B cell (primary cell): ENCODE measurements at regions not wholly inside any gene's neighbourhood (a gene's known extent, or its start where the extent isn't known, plus 50 kb on each side); places are given as distances from the start of the nearest gene placed in this dataset.

Experiments used
- ATAC-seq: fragments of 200-7000 bp; cut with Tn5 transposase; one replicate; pipeline ENCODE4 v1.10.0; 2021; ENCODE audit warnings: low read depth, mild to moderate bottlenecking, moderate number of reproducible peaks, moderate library complexity
- CTCF ChIA-PET: fragments of 350-600 bp; sonication (Branson Sonifier 250); formaldehyde crosslinking; loops from one replicate; lab custom pipeline; 2021; ENCODE audit warnings: antibody characterized with exemption, inconsistent platforms; lab: Charles Lee
- POLR2A ChIA-PET: fragments of 350-600 bp; sonication (Branson Sonifier 250); formaldehyde crosslinking; loops from one replicate; lab custom pipeline; 2021; ENCODE audit warnings: antibody characterized with exemption; lab: Charles Lee
- DNase-seq: peaks from one replicate; pipeline ENCODE4 v3.0.0; 2013
- H2AFZ ChIP-seq: 2 replicates; pipeline ENCODE4 v1.6.1; 2012; ENCODE audit warnings: mild to moderate bottlenecking, low read depth, low read length; ENCODE audit not compliant: insufficient read depth, poor library complexity, severe bottlenecking
- H3K27ac ChIP-seq, 2 donors: 1 replicate in 1 of 2; 2 replicates in 1 of 2; pipeline ENCODE4 v1.5.1; 2012 to 2013; ENCODE audit warnings: low read length in 2 of 2, mild to moderate bottlenecking in 2 of 2, moderate library complexity in 1 of 2
- H3K27me3 ChIP-seq, 4 experiments: fragments of 200-600 bp in 1 of 4; sonication (generic) in 1 of 4; replicated peaks in 1 of 4; 1 replicate in 2 of 4; 2 replicates in 2 of 4; pipeline versions ENCODE4 v1.6.1 to v1.7.0; 2013 to 2016; ENCODE audit warnings: low read length in 3 of 4, mild to moderate bottlenecking in 2 of 4, mixed read lengths in 1 of 4, moderate library complexity in 1 of 4; ENCODE audit not compliant: insufficient read depth in 4 of 4, control insufficient read depth in 3 of 4; ENCODE audit errors: control extremely low read depth in 1 of 4
- H3K36me3 ChIP-seq, 2 experiments: replicated peaks in 1 of 2; 1 replicate in 1 of 2; 2 replicates in 1 of 2; pipeline versions ENCODE4 v1.6.1 to v1.7.1; 2013; ENCODE audit warnings: low read length in 1 of 2; ENCODE audit not compliant: insufficient read depth in 2 of 2, control insufficient read depth in 1 of 2; ENCODE audit errors: control extremely low read depth in 1 of 2, extremely low read depth in 1 of 2
- H3K4me1 ChIP-seq, 2 donors: fragments of 200-600 bp in 1 of 2; sonication (generic) in 1 of 2; 1 replicate in 1 of 2; 2 replicates in 1 of 2; pipeline versions ENCODE4 v1.5.1 to v1.6.1; 2013 to 2017; ENCODE audit warnings: low read length in 2 of 2; ENCODE audit not compliant: control insufficient read depth in 2 of 2, insufficient read depth in 2 of 2
- H3K4me2 ChIP-seq: replicated peaks from 2 replicates; pipeline ENCODE3; 2012; ENCODE audit warnings: mild to moderate bottlenecking, low read depth, low read length; ENCODE audit not compliant: poor library complexity, severe bottlenecking
- H3K4me3 ChIP-seq, 5 experiments: fragments of 200-600 bp in 1 of 5; sonication (generic) in 1 of 5; 1 replicate in 3 of 5; 2 replicates in 2 of 5; pipeline versions ENCODE4 v1.5.1 to v1.7.0; 2011 to 2016; ENCODE audit warnings: low read length in 4 of 5, mild to moderate bottlenecking in 4 of 5, low read depth in 2 of 5, control low read depth in 1 of 5, moderate library complexity in 1 of 5; ENCODE audit not compliant: insufficient read depth in 1 of 5; ENCODE audit errors: control extremely low read depth in 1 of 5, extremely low read depth in 1 of 5
- H3K79me2 ChIP-seq: fragments of 200-600 bp; sonication (generic); one replicate; pipeline ENCODE4 v1.6.0; 2016; ENCODE audit warnings: low read length; ENCODE audit not compliant: control insufficient read depth, insufficient read depth
- H3K9ac ChIP-seq: fragments of 200-600 bp; sonication (generic); 2 replicates; pipeline ENCODE4 v1.6.1; 2017; ENCODE audit warnings: mild to moderate bottlenecking, low read length, moderate library complexity
- H3K9me3 ChIP-seq, 3 donors: one replicate each; pipeline versions ENCODE4 v1.6.1 to v1.7.1; 2013; ENCODE audit warnings: low read length in 2 of 3; ENCODE audit not compliant: control insufficient read depth in 2 of 3, insufficient read depth in 1 of 3; ENCODE audit errors: control extremely low read depth in 1 of 3
- H4K20me1 ChIP-seq: 2 replicates; pipeline ENCODE4 v1.6.0; 2012; ENCODE audit warnings: mild to moderate bottlenecking, low read length; ENCODE audit not compliant: insufficient read depth, control insufficient read depth, poor library complexity, severe bottlenecking
- H3K27ac Mint-ChIP-seq: one replicate; pipeline ENCODE4 v1.8.0; 2021; ENCODE audit warnings: mixed read lengths
- H3K27me3 Mint-ChIP-seq: one replicate; pipeline ENCODE4 v1.8.0; 2021; ENCODE audit warnings: mixed read lengths
- H3K4me1 Mint-ChIP-seq: one replicate; pipeline ENCODE4 v1.8.0; 2021; ENCODE audit warnings: mixed read lengths
- H3K4me3 Mint-ChIP-seq: one replicate; pipeline ENCODE4 v1.8.0; 2021; ENCODE audit warnings: mixed read lengths
- H3K9me3 Mint-ChIP-seq: one replicate; pipeline ENCODE4 v1.8.0; 2022; ENCODE audit warnings: mixed read lengths; ENCODE audit not compliant: insufficient read depth
- CTCF ChIP-seq: fragments of 200-600 bp; IDR thresholded peaks from one replicate; pipeline ENCODE4 v1.8.0; 2022; ENCODE audit warnings: antibody characterized with exemption, mild to moderate bottlenecking
- EZH2 ChIP-seq: IDR thresholded peaks from 2 replicates; pipeline ENCODE4 v1.6.1; 2012; ENCODE audit warnings: borderline replicate concordance, low read depth, mild to moderate bottlenecking, moderate library complexity, low read length; ENCODE audit not compliant: insufficient read depth, poor library complexity, severe bottlenecking
- WGBS: methylation state at CpG from one replicate; pipeline ENCODE4 v1.1.5; 2013; ENCODE audit warnings: missing lambda C conversion rate; ENCODE audit not compliant: insufficient coverage; 5-methylcytosine and 5-hydroxymethylcytosine counted together
- intact Hi-C: fragments of 100-400 bp; cut with micrococcal nuclease; formaldehyde crosslinking; loops from one replicate; pipeline ENCODE4 v1.10.0; 2022

- Histone ChIP-seq H3K9ac (no peak overlapping the region), H3K36me3 (no peaks in the 10 kb centered on the region), H3K9me3 (peaks cover 0 to 5% (median 0%) of the 10 kb centered on the region in 3 donors), H3K4me2 (no peak overlapping the region), H3K4me1 (no peaks in the 10 kb centered on the region), H3K27ac (no peak overlapping the region), H4K20me1 (no peaks in the 10 kb centered on the region), H2AFZ (no peak overlapping the region), H3K79me2 (no peaks in the 10 kb centered on the region), H3K4me3 (no peak overlapping the region), H3K27me3 (peaks cover 0 to 11% (median 4%) of the 10 kb centered on the region in 4 experiments)
- Mint-ChIP-seq H3K4me1 (no peaks in the 10 kb centered on the region), H3K9me3 (no peaks in the 10 kb centered on the region), H3K27ac (no peak overlapping the region), H3K27me3 (peaks cover 38% of the 10 kb centered on the region), H3K4me3 (no peak overlapping the region)
- ATAC-seq = no peak
- CTCF ChIA-PET = no interaction called here
- 80% methylated on average over 2 of the region's 7 CpGs for WGBS
- POLR2A ChIA-PET = no interaction called here
- DNase-seq = no peak
- intact Hi-C loops = no loop called here
- TF ChIP-seq CTCF (no peak), EZH2 (no peak)
These were observed 99.2 kb upstream of the CASZ1 start for GRCh38 chr1:10895621-10896020.

GRCh38 chr1:10896673-10897072, 100.2 kb upstream of the CASZ1 start:
- CTCF ChIA-PET = no interaction called here
- H3K9me3 Mint-ChIP-seq = no peaks in the 10 kb centered on the region
- no peak overlapping the region for H3K9ac ChIP-seq
- DNase-seq (no peak), ATAC-seq (no peak)
- H3K4me3 ChIP-seq = no peak overlapping the region
- no peak overlapping the region for H3K27ac Mint-ChIP-seq
- no peak overlapping the region for H2AFZ ChIP-seq
- TF ChIP-seq CTCF (no peak), EZH2 (no peak)
- peaks cover 30% of the 10 kb centered on the region for H3K27me3 Mint-ChIP-seq
- no peaks in the 10 kb centered on the region for H3K4me1 Mint-ChIP-seq
- H3K79me2 ChIP-seq = no peaks in the 10 kb centered on the region
- no peaks in the 10 kb centered on the region for H3K4me1 ChIP-seq
- intact Hi-C loops = no loop called here
- H3K27ac ChIP-seq = no peak overlapping the region
- H3K9me3 ChIP-seq = peaks cover 0 to 5% (median 0%) of the 10 kb centered on the region in 3 donors
- H3K4me3 Mint-ChIP-seq = no peak overlapping the region
- no peaks in the 10 kb centered on the region for H3K36me3 ChIP-seq
- POLR2A ChIA-PET = no interaction called here
- no peak overlapping the region for H3K4me2 ChIP-seq
- H4K20me1 ChIP-seq = no peaks in the 10 kb centered on the region
- peaks cover 0 to 9% (median 1%) of the 10 kb centered on the region in 4 experiments for H3K27me3 ChIP-seq
- WGBS = 44% methylated on average over 4 of the region's 5 CpGs
